OCI-LY3 (cell line): ENCODE measurements at regions not wholly inside any gene's neighbourhood (a gene's known extent, or its start where the extent isn't known, plus 50 kb on each side); places are given as distances from the start of the nearest gene placed in this dataset.

ENCODE experiments used
- EZH2phosphoT487 ChIP-seq: fragments of 200-600 bp; shearing (Covaris generic); IDR thresholded peaks from 2 replicates; pipeline ENCODE4 v1.6.1; 2018; ENCODE audit warnings: antibody characterized with exemption, mixed run types, low read depth
- TF ChIP-seq, protein P1 (sequence below): fragments of 200-600, 300-600 bp; sonication (generic); IDR thresholded peaks from 2 replicates; pipeline ENCODE4 v1.5.1; 2014; ENCODE audit warnings: antibody characterized with exemption, low read length, low read depth

DNA sequence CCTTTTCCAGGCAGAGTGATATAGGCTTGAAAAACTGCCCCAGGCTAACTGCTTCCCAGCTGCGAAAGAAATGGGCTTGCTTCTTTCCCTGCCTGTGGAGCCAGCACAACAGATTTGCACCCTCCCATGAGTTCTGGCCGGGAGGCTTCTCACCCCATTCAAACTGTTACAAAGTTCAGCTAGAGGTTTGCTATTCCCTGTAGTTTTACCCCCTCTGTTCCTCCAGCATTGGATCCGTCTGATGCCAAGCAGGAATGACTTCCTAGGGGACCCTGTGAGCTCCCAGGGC, 87.6 kb upstream of the NDST4 start:
- TF ChIP-seq, protein P1, sequence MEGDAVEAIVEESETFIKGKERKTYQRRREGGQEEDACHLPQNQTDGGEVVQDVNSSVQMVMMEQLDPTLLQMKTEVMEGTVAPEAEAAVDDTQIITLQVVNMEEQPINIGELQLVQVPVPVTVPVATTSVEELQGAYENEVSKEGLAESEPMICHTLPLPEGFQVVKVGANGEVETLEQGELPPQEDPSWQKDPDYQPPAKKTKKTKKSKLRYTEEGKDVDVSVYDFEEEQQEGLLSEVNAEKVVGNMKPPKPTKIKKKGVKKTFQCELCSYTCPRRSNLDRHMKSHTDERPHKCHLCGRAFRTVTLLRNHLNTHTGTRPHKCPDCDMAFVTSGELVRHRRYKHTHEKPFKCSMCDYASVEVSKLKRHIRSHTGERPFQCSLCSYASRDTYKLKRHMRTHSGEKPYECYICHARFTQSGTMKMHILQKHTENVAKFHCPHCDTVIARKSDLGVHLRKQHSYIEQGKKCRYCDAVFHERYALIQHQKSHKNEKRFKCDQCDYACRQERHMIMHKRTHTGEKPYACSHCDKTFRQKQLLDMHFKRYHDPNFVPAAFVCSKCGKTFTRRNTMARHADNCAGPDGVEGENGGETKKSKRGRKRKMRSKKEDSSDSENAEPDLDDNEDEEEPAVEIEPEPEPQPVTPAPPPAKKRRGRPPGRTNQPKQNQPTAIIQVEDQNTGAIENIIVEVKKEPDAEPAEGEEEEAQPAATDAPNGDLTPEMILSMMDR = no peak
- no peak for TF ChIP-seq EZH2phosphoT487
